Duodenal mucosa (tissue), 2 donors: ENCODE measurements at regions not wholly inside any gene's neighbourhood (a gene's known extent, or its start where the extent isn't known, plus 50 kb on each side); places are given as distances from the start of the nearest gene placed in this dataset.
"Not testable (repeated sequence)": the region's sequence is repeated elsewhere in the genome, so short reads cannot be mapped to it uniquely, and the experiment has no call there.

Experiments used
- H3K27ac ChIP-seq: one replicate; pipeline ENCODE4 v1.7.0; 2013; ENCODE audit warnings: low read depth, low read length
- H3K27me3 ChIP-seq, 2 donors: one replicate each; pipeline ENCODE4 v1.7.0; 2013; ENCODE audit warnings: low read length in 2 of 2, control low read depth in 1 of 2; ENCODE audit not compliant: insufficient read depth in 2 of 2, control insufficient read depth in 1 of 2
- H3K36me3 ChIP-seq, 2 donors: one replicate each; pipeline ENCODE4 v1.7.0; 2013; ENCODE audit warnings: low read length in 2 of 2, control low read depth in 1 of 2; ENCODE audit not compliant: insufficient read depth in 2 of 2, control insufficient read depth in 1 of 2
- H3K4me1 ChIP-seq, 2 donors: one replicate each; pipeline ENCODE4 v1.7.0; 2013; ENCODE audit warnings: low read length in 2 of 2, control low read depth in 1 of 2; ENCODE audit not compliant: insufficient read depth in 2 of 2, control insufficient read depth in 1 of 2
- H3K4me3 ChIP-seq, 2 donors: one replicate each; pipeline ENCODE4 v1.7.0; 2013; ENCODE audit warnings: low read length in 2 of 2, low read depth in 1 of 2
- H3K9ac ChIP-seq, 2 donors: one replicate each; pipeline ENCODE4 v1.7.0; 2013; ENCODE audit warnings: low read length in 2 of 2, low read depth in 1 of 2
- H3K9me3 ChIP-seq, 2 donors: one replicate each; pipeline ENCODE4 v1.7.0; 2013; ENCODE audit warnings: low read length in 2 of 2, control low read depth in 1 of 2; ENCODE audit not compliant: control insufficient read depth in 1 of 2

- no peaks in the 10 kb centered on the region for H3K27me3 ChIP-seq
- H3K27ac ChIP-seq, result no peak overlapping the region
- no peak overlapping the region for H3K4me3 ChIP-seq
- H3K36me3 ChIP-seq, result no peaks in the 10 kb centered on the region
- peaks cover 1 to 10% of the 10 kb centered on the region in 2 donors for H3K9me3 ChIP-seq
- H3K9ac ChIP-seq, result no peak overlapping the region
- H3K4me1 ChIP-seq, result no peaks in the 10 kb centered on the region
Observed at GRCh38 chr10:9452056-9452455, 1397.6 kb downstream of the GATA3 start.

DNA sequence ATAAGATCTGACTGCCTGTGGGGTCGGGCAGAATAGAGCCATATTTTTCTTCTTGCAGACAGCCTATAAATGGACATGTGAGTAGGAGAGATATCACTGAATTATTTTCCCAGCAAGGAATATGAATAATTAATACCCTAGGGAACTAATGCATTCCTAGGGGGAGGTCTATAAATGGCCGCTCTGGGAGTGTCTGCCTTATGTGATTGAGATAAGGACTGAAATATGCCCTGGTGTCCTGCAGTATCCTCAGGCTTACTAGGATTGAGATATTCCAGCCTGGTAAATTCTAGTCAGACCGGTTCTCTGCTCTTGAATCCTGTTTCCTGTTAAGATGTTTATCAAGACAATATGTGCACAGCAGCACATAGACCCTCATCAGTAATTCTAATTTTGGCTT, 1399.4 kb downstream of the GATA3 start:
- not testable (repeated sequence) for H3K36me3 ChIP-seq, H3K27ac ChIP-seq, H3K9ac ChIP-seq, H3K4me1 ChIP-seq, H3K4me3 ChIP-seq, H3K27me3 ChIP-seq
- peaks cover 1 to 10% of the 10 kb centered on the region in 2 donors for H3K9me3 ChIP-seq

GRCh38 chr10:9469663-9470205, 1415.2 kb downstream of the GATA3 start:
- H3K27ac ChIP-seq, result no peak overlapping the region
- no peaks in the 10 kb centered on the region for H3K4me1 ChIP-seq
- H3K4me3 ChIP-seq, result no peak overlapping the region
- no peaks in the 10 kb centered on the region for H3K9me3 ChIP-seq
- H3K9ac ChIP-seq, result no peak overlapping the region
- H3K27me3 ChIP-seq, result no peaks in the 10 kb centered on the region
- H3K36me3 ChIP-seq, result no peaks in the 10 kb centered on the region

- no peaks in the 10 kb centered on the region for H3K27me3 ChIP-seq
- H3K4me3 ChIP-seq, result no peak overlapping the region
- no peak overlapping the region for H3K9ac ChIP-seq
- H3K36me3 ChIP-seq, result no peaks in the 10 kb centered on the region
- no peaks in the 10 kb centered on the region for H3K9me3 ChIP-seq
- H3K4me1 ChIP-seq, result no peaks in the 10 kb centered on the region
- no peak overlapping the region for H3K27ac ChIP-seq
Observed at GRCh38 chr10:9470581-9470980, 1416.1 kb downstream of the GATA3 start.

GRCh38 chr10:9501944-9502343, 1447.5 kb downstream of the GATA3 start:
- Histone ChIP-seq H3K9ac (no peak overlapping the region), H3K36me3 (no peaks in the 10 kb centered on the region), H3K9me3 (no peaks in the 10 kb centered on the region), H3K4me3 (no peak overlapping the region), H3K27ac (no peak overlapping the region), H3K27me3 (no peaks in the 10 kb centered on the region), H3K4me1 (no peaks in the 10 kb centered on the region)

- Histone ChIP-seq H3K27me3 (no peaks in the 10 kb centered on the region), H3K27ac (no peak overlapping the region), H3K9ac (no peak overlapping the region), H3K4me3 (no peak overlapping the region), H3K9me3 (peaks cover 0 to 5% of the 10 kb centered on the region in 2 donors), H3K36me3 (no peaks in the 10 kb centered on the region), H3K4me1 (no peaks in the 10 kb centered on the region)
Observed at GRCh38 chr10:9504227-9504626, 1449.7 kb downstream of the GATA3 start.

- peaks cover 0 to 5% of the 10 kb centered on the region in 2 donors for H3K9me3 ChIP-seq
- no peaks in the 10 kb centered on the region for H3K4me1 ChIP-seq
- H3K9ac ChIP-seq, result no peak overlapping the region
- no peaks in the 10 kb centered on the region for H3K36me3 ChIP-seq
- H3K27ac ChIP-seq, result no peak overlapping the region
- H3K4me3 ChIP-seq, result no peak overlapping the region
- H3K27me3 ChIP-seq, result no peaks in the 10 kb centered on the region
Observed at GRCh38 chr10:9505546-9505945, 1451.1 kb downstream of the GATA3 start.

GRCh38 chr10:9508606-9509005, 1454.1 kb downstream of the GATA3 start:
- no peaks in the 10 kb centered on the region for H3K4me1 ChIP-seq
- no peaks in the 10 kb centered on the region for H3K27me3 ChIP-seq
- H3K9me3 ChIP-seq, result peaks cover 0 to 5% of the 10 kb centered on the region in 2 donors
- no peak overlapping the region for H3K27ac ChIP-seq
- H3K36me3 ChIP-seq, result no peaks in the 10 kb centered on the region
- H3K4me3 ChIP-seq, result no peak overlapping the region
- H3K9ac ChIP-seq, result no peak overlapping the region

- Histone ChIP-seq H3K4me1 (no peaks in the 10 kb centered on the region), H3K9me3 (peaks cover 0 to 5% of the 10 kb centered on the region in 2 donors), H3K36me3 (no peaks in the 10 kb centered on the region), H3K27ac (no peak overlapping the region), H3K4me3 (no peak overlapping the region), H3K9ac (no peak overlapping the region), H3K27me3 (no peaks in the 10 kb centered on the region)
Observed at GRCh38 chr10:9510626-9511025, 1456.1 kb downstream of the GATA3 start.

GRCh38 chr10:9515922-9516321, 1461.4 kb downstream of the GATA3 start:
- no peaks in the 10 kb centered on the region for H3K4me1 ChIP-seq
- H3K4me3 ChIP-seq, result no peak overlapping the region
- H3K27ac ChIP-seq, result no peak overlapping the region
- no peak overlapping the region for H3K9ac ChIP-seq
- peaks cover 2 to 4% of the 10 kb centered on the region in 2 donors for H3K9me3 ChIP-seq
- H3K36me3 ChIP-seq, result no peaks in the 10 kb centered on the region
- no peaks in the 10 kb centered on the region for H3K27me3 ChIP-seq

DNA sequence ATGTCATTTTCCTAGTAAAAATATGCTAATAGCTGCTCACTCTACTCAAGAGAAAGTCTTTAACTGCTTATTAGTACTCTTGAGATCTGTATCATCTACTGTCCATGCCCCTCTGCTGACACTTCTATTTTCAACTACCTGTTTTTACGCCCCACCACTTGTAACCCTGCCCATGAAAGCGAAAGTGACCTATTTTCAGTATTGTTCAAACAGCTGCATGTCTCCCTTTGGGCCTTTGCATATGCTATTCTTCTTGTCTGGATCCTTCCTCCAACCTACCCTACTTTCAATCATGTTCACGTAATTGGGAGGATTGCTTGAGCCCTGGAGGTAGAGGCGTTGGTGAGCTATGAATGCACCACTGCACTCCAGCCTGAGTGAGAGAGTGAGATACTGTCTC, 1481.3 kb downstream of the GATA3 start:
- H3K36me3 ChIP-seq, result no peaks in the 10 kb centered on the region
- no peaks in the 10 kb centered on the region for H3K9me3 ChIP-seq
- no peaks in the 10 kb centered on the region for H3K27me3 ChIP-seq
- no peak overlapping the region for H3K27ac ChIP-seq
- no peak overlapping the region for H3K9ac ChIP-seq
- H3K4me3 ChIP-seq, result no peak overlapping the region
- H3K4me1 ChIP-seq, result no peaks in the 10 kb centered on the region
